Lower leg skin (tissue), 3 donors: ENCODE measurements at regions not wholly inside any gene's neighbourhood (a gene's known extent, or its start where the extent isn't known, plus 50 kb on each side); places are given as distances from the start of the nearest gene placed in this dataset.

Source experiments
- CTCF ChIP-seq, 3 donors: fragments of 450-650 bp; IDR thresholded peaks; one replicate each; pipeline ENCODE4 v1.5.1; 2016; ENCODE audit warnings: antibody characterized with exemption in 3 of 3, mild to moderate bottlenecking in 3 of 3, moderate library complexity in 2 of 3
- POLR2A ChIP-seq, 2 donors: fragments of 450-650 bp; IDR thresholded peaks; one replicate each; pipeline ENCODE4 v1.6.1; 2016 to 2017; ENCODE audit warnings: antibody characterized with exemption in 2 of 2, mild to moderate bottlenecking in 1 of 2, moderate library complexity in 1 of 2

DNA sequence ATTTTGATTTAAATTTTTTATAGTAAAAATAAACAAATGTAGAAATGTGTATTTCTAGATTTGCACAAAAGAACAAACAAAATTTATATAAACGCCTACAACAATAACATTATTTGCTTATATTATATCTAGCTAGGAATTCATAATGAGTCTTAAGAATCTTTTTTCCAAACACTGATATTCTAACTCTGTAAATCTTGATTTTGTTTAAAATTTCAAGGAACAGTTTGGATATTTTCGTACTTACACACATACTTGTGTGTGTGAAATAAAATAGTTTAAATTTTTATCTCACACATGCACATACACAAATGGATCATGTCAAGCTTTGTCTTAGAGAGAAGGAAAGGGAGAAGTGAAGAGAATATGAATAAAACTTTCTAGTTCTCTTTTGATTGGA is 868.1 kb downstream of the LTN1 start:
- no peak for TF ChIP-seq CTCF (IDR thresholded peaks at IDR 0.05)
- TF ChIP-seq POLR2A (IDR thresholded peaks at IDR 0.05) = no peak
